ENCODE measurements at regions not wholly inside any gene's neighbourhood (a gene's known extent, or its start where the extent isn't known, plus 50 kb on each side); places are given as distances from the start of the nearest gene placed in this dataset.

DNA sequence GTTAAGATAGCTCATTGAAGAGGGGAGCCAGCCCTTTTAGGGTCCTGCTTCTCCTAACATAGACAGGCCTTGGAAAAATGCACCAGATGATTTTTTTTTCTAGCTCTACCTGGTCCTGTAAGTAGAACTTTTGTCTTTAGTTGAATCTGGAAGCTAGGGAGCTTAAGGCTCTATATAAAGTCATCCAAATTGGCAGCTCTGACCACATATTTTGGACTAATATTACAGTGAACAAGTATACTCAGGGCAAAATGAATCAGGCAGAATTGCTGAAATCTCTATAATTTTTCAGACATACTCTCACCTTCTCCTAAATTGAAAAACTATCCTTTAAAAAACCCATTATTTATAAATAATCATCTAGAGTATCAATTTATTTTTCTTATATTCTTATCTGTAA lies 375.6 kb downstream of the OSTF1 start (continued):
- TF ChIP-seq, protein P1, sequence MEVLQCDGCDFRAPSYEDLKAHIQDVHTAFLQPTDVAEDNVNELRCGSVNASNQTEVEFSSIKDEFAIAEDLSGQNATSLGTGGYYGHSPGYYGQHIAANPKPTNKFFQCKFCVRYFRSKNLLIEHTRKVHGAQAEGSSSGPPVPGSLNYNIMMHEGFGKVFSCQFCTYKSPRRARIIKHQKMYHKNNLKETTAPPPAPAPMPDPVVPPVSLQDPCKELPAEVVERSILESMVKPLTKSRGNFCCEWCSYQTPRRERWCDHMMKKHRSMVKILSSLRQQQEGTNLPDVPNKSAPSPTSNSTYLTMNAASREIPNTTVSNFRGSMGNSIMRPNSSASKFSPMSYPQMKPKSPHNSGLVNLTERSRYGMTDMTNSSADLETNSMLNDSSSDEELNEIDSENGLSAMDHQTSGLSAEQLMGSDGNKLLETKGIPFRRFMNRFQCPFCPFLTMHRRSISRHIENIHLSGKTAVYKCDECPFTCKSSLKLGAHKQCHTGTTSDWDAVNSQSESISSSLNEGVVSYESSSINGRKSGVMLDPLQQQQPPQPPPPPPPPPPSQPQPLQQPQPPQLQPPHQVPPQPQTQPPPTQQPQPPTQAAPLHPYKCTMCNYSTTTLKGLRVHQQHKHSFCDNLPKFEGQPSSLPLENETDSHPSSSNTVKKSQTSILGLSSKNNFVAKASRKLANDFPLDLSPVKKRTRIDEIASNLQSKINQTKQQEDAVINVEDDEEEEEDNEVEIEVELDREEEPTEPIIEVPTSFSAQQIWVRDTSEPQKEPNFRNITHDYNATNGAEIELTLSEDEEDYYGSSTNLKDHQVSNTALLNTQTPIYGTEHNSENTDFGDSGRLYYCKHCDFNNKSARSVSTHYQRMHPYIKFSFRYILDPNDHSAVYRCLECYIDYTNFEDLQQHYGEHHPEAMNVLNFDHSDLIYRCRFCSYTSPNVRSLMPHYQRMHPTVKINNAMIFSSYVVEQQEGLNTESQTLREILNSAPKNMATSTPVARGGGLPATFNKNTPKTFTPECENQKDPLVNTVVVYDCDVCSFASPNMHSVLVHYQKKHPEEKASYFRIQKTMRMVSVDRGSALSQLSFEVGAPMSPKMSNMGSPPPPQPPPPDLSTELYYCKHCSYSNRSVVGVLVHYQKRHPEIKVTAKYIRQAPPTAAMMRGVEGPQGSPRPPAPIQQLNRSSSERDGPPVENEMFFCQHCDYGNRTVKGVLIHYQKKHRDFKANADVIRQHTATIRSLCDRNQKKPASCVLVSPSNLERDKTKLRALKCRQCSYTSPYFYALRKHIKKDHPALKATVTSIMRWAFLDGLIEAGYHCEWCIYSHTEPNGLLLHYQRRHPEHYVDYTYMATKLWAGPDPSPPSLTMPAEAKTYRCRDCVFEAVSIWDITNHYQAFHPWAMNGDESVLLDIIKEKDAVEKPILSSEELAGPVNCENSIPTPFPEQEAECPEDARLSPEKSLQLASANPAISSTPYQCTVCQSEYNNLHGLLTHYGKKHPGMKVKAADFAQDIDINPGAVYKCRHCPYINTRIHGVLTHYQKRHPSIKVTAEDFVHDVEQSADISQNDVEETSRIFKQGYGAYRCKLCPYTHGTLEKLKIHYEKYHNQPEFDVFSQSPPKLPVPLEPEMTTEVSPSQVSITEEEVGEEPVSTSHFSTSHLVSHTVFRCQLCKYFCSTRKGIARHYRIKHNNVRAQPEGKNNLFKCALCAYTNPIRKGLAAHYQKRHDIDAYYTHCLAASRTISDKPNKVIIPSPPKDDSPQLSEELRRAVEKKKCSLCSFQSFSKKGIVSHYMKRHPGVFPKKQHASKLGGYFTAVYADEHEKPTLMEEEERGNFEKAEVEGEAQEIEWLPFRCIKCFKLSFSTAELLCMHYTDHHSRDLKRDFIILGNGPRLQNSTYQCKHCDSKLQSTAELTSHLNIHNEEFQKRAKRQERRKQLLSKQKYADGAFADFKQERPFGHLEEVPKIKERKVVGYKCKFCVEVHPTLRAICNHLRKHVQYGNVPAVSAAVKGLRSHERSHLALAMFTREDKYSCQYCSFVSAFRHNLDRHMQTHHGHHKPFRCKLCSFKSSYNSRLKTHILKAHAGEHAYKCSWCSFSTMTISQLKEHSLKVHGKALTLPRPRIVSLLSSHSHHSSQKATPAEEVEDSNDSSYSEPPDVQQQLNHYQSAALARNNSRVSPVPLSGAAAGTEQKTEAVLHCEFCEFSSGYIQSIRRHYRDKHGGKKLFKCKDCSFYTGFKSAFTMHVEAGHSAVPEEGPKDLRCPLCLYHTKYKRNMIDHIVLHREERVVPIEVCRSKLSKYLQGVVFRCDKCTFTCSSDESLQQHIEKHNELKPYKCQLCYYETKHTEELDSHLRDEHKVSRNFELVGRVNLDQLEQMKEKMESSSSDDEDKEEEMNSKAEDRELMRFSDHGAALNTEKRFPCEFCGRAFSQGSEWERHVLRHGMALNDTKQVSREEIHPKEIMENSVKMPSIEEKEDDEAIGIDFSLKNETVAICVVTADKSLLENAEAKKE (CRISPR knock-in tag; IDR thresholded peaks at IDR 0.05), result no peak

DNA sequence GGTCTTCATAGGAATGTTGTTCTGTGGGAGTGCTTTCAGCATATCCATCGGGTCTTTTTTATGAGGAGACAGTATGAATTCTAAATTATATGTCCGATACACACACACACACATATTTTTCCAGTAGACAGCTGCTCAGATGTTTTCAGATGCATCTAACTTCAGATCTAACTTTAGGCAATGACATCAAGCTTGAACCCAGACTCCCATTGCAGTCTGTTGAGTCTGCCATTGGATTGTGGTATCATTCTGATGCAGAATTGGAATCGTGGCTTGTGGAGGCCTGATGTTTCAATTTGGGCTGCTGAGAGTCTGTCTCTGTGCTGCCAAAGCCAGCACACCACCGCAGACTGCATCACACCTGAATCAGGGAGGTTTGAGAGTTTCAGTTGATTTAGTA lies 376.4 kb downstream of the OSTF1 start:
- no peak overlapping the region for H3K4me2 ChIP-seq
- no peak overlapping the region for H3K27ac ChIP-seq (ENCODE audit: low read depth)
- no peaks in the 10 kb centered on the region for H3K79me2 ChIP-seq (replicated peaks; ENCODE audit: insufficient read depth)
- TF ChIP-seq EZH2phosphoT487 (IDR thresholded peaks at IDR 0.05; ENCODE audit: unreplicated experiment) (no peak), ZNF114 (CRISPR knock-in tag; IDR thresholded peaks at IDR 0.05) (no peak), EZH2 (IDR thresholded peaks at IDR 0.05; ENCODE audit: low read depth, unreplicated experiment) (no peak), NANOG (IDR thresholded peaks at IDR 0.05; ENCODE audit: borderline replicate concordance) (no peak), ZNF331 (CRISPR knock-in tag; IDR thresholded peaks at IDR 0.05; ENCODE audit: low read depth) (no peak)
- TF ChIP-seq, protein P2, sequence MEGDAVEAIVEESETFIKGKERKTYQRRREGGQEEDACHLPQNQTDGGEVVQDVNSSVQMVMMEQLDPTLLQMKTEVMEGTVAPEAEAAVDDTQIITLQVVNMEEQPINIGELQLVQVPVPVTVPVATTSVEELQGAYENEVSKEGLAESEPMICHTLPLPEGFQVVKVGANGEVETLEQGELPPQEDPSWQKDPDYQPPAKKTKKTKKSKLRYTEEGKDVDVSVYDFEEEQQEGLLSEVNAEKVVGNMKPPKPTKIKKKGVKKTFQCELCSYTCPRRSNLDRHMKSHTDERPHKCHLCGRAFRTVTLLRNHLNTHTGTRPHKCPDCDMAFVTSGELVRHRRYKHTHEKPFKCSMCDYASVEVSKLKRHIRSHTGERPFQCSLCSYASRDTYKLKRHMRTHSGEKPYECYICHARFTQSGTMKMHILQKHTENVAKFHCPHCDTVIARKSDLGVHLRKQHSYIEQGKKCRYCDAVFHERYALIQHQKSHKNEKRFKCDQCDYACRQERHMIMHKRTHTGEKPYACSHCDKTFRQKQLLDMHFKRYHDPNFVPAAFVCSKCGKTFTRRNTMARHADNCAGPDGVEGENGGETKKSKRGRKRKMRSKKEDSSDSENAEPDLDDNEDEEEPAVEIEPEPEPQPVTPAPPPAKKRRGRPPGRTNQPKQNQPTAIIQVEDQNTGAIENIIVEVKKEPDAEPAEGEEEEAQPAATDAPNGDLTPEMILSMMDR (conservative IDR thresholded peaks at IDR 0.05; ENCODE audit: low read depth in 2 of 2), result no peak
- TF ChIP-seq, protein P3, sequence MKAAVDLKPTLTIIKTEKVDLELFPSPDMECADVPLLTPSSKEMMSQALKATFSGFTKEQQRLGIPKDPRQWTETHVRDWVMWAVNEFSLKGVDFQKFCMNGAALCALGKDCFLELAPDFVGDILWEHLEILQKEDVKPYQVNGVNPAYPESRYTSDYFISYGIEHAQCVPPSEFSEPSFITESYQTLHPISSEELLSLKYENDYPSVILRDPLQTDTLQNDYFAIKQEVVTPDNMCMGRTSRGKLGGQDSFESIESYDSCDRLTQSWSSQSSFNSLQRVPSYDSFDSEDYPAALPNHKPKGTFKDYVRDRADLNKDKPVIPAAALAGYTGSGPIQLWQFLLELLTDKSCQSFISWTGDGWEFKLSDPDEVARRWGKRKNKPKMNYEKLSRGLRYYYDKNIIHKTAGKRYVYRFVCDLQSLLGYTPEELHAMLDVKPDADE (IDR thresholded peaks at IDR 0.05), result no peak
- TF ChIP-seq, protein P4, sequence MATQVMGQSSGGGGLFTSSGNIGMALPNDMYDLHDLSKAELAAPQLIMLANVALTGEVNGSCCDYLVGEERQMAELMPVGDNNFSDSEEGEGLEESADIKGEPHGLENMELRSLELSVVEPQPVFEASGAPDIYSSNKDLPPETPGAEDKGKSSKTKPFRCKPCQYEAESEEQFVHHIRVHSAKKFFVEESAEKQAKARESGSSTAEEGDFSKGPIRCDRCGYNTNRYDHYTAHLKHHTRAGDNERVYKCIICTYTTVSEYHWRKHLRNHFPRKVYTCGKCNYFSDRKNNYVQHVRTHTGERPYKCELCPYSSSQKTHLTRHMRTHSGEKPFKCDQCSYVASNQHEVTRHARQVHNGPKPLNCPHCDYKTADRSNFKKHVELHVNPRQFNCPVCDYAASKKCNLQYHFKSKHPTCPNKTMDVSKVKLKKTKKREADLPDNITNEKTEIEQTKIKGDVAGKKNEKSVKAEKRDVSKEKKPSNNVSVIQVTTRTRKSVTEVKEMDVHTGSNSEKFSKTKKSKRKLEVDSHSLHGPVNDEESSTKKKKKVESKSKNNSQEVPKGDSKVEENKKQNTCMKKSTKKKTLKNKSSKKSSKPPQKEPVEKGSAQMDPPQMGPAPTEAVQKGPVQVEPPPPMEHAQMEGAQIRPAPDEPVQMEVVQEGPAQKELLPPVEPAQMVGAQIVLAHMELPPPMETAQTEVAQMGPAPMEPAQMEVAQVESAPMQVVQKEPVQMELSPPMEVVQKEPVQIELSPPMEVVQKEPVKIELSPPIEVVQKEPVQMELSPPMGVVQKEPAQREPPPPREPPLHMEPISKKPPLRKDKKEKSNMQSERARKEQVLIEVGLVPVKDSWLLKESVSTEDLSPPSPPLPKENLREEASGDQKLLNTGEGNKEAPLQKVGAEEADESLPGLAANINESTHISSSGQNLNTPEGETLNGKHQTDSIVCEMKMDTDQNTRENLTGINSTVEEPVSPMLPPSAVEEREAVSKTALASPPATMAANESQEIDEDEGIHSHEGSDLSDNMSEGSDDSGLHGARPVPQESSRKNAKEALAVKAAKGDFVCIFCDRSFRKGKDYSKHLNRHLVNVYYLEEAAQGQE (IDR thresholded peaks at IDR 0.05; ENCODE audit: unreplicated experiment), result no peak
- no peaks in the 10 kb centered on the region for H4K20me1 ChIP-seq (replicated peaks; ENCODE audit: insufficient read depth)
- no peaks in the 10 kb centered on the region for H3F3A ChIP-seq (replicated peaks; ENCODE audit: low read depth)
- Mint-ChIP-seq H3K27me3 (ENCODE audit: insufficient read depth, low read depth, poor library complexity) (no peaks in the 10 kb centered on the region), H3K4me3 (no peak overlapping the region), H3K9me3 (no peaks in the 10 kb centered on the region), H3K36me3 (ENCODE audit: low read depth) (peaks cover 3% of the 10 kb centered on the region; the same call in 1 of the 3 replicates), H3K27ac (no peak overlapping the region), H3K4me1 (peaks cover 3% of the 10 kb centered on the region)
- H3K36me3 ChIP-seq (ENCODE audit: insufficient read depth), result no peaks in the 10 kb centered on the region
- DNase-seq (ENCODE audit: low spot score), result no peak
- no peak overlapping the region for H3K4me3 ChIP-seq
- no peak for ATAC-seq
- H3K9me2 ChIP-seq (ENCODE audit: insufficient read depth), result peaks cover 32% of the 10 kb centered on the region
- peaks cover 11% of the 10 kb centered on the region for H3K4me1 ChIP-seq (ENCODE audit: insufficient read depth)
- H3K27me3 ChIP-seq (ENCODE audit: insufficient read depth), result no peaks in the 10 kb centered on the region
- H2AFZ ChIP-seq, result peak overlapping the region; percentile 35; the same call in 1 of the 2 replicates
